ENCODE measurements at regions not wholly inside any gene's neighbourhood (a gene's known extent, or its start where the extent isn't known, plus 50 kb on each side); places are given as distances from the start of the nearest gene placed in this dataset.
"Not testable (repeated sequence)": the region's sequence is repeated elsewhere in the genome, so short reads cannot be mapped to it uniquely, and the experiment has no call there.

- no peak for DNase-seq (ENCODE audit: low spot score)
Observed at GRCh38 chr10:131819241-131820072, 81.4 kb upstream of the PPP2R2D start.

GRCh38 chr10:131820626-131821025 is 80.2 kb upstream of the PPP2R2D start:
- DNase-seq (ENCODE audit: low spot score): no peak

GRCh38 chr10:131821378-131822012 is 79.3 kb upstream of the PPP2R2D start:
- DNase-seq (ENCODE audit: low spot score): no peak

GRCh38 chr10:131822013-131822691 is 78.7 kb upstream of the PPP2R2D start:
- no peak for DNase-seq (ENCODE audit: low spot score)

GRCh38 chr10:131822692-131823245 is 78.0 kb upstream of the PPP2R2D start:
- no peak for DNase-seq (ENCODE audit: low spot score)

- not testable (repeated sequence) for DNase-seq (ENCODE audit: low spot score)
Observed at GRCh38 chr10:131823601-131824099, 77.2 kb upstream of the PPP2R2D start.

GRCh38 chr10:131824371-131825149 is 76.2 kb upstream of the PPP2R2D start:
- DNase-seq (ENCODE audit: low spot score): no peak

- no peak for DNase-seq (ENCODE audit: low spot score)
Observed at GRCh38 chr10:131825150-131825848, 75.5 kb upstream of the PPP2R2D start.

- no peak for DNase-seq (ENCODE audit: low spot score)
Observed at GRCh38 chr10:131825960-131826650, 74.7 kb upstream of the PPP2R2D start.

GRCh38 chr10:131829156-131829930 is 71.5 kb upstream of the PPP2R2D start:
- DNase-seq (ENCODE audit: low spot score): no peak

- no peak for DNase-seq (ENCODE audit: low spot score)
Observed at GRCh38 chr10:131830446-131831130, 70.2 kb upstream of the PPP2R2D start.

GRCh38 chr10:131831561-131831960 is 69.2 kb upstream of the PPP2R2D start:
- no peak for DNase-seq (ENCODE audit: low spot score)

GRCh38 chr10:131832056-131832685 is 68.6 kb upstream of the PPP2R2D start:
- no peak for DNase-seq (ENCODE audit: low spot score)

GRCh38 chr10:131833013-131833412 is 67.8 kb upstream of the PPP2R2D start:
- no peak for DNase-seq (ENCODE audit: low spot score)

GRCh38 chr10:131833446-131834080 is 67.2 kb upstream of the PPP2R2D start:
- DNase-seq (ENCODE audit: low spot score): no peak

GRCh38 chr10:131834152-131834810 is 66.5 kb upstream of the PPP2R2D start:
- no peak for DNase-seq (ENCODE audit: low spot score)

GRCh38 chr10:131838966-131839742 is 61.7 kb upstream of the PPP2R2D start:
- no peak for DNase-seq (ENCODE audit: low spot score)
